WTC11 (cell line): ENCODE measurements at regions not wholly inside any gene's neighbourhood (a gene's known extent, or its start where the extent isn't known, plus 50 kb on each side); places are given as distances from the start of the nearest gene placed in this dataset.

Experiments used
- ATAC-seq: fragments of 200-7000 bp; cut with Tn5 transposase; 2 replicates; pipeline ENCODE4 v1.10.0; 2021; ENCODE audit warnings: mild to moderate bottlenecking, moderate library complexity
- CTCF ChIA-PET: fragments of 300-600 bp; sonication (Branson Sonifier 250); formaldehyde crosslinking; loops from one replicate; lab custom pipeline; 2021; ENCODE audit warnings: antibody characterized with exemption; lab: Charles Lee
- POLR2A ChIA-PET: fragments of 350-600 bp; sonication (Branson Sonifier 250); formaldehyde crosslinking; loops from one replicate; lab custom pipeline; 2021; ENCODE audit warnings: antibody characterized with exemption; lab: Charles Lee
- DNase-seq: peaks from one replicate; pipeline ENCODE4 v3.0.0; 2021; ENCODE audit warnings: low spot score
- H3K27ac Mint-ChIP-seq: 2 replicates; pipeline ENCODE4 v1.8.0; 2021; ENCODE audit warnings: mixed read lengths
- H3K27me3 Mint-ChIP-seq: 2 replicates; pipeline ENCODE4 v1.8.0; 2021; ENCODE audit warnings: low read depth, mild to moderate bottlenecking, moderate library complexity, mixed read lengths
- H3K36me3 Mint-ChIP-seq: 2 replicates; pipeline ENCODE4 v1.8.0; 2021; ENCODE audit warnings: mixed read lengths
- H3K4me1 Mint-ChIP-seq: 2 replicates; pipeline ENCODE4 v1.8.0; 2022; ENCODE audit warnings: mixed read lengths
- H3K4me3 Mint-ChIP-seq: 2 replicates; pipeline ENCODE4 v1.8.0; 2021; ENCODE audit warnings: mild to moderate bottlenecking, moderate library complexity, mixed read lengths
- H3K9me3 Mint-ChIP-seq: 2 replicates; pipeline ENCODE4 v1.8.0; 2021; ENCODE audit warnings: mixed read lengths
- CBFB ChIP-seq: sonication (generic); formaldehyde crosslinking; IDR thresholded peaks from 2 replicates; pipeline ENCODE4 v1.8.1; 2022; ENCODE audit warnings: mild to moderate bottlenecking, low read depth, missing genetic modification reagents
- ESRRA ChIP-seq: sonication (generic); formaldehyde crosslinking; IDR thresholded peaks from 2 replicates; pipeline ENCODE4 v1.8.1; 2022; ENCODE audit warnings: mild to moderate bottlenecking, missing genetic modification reagents, borderline replicate concordance
- FOXK1 ChIP-seq: sonication (generic); formaldehyde crosslinking; IDR thresholded peaks from 2 replicates; pipeline ENCODE4 v1.8.0; 2022; ENCODE audit warnings: mild to moderate bottlenecking, moderate library complexity, missing genetic modification reagents
- FOXP1 ChIP-seq: sonication (generic); formaldehyde crosslinking; IDR thresholded peaks from 2 replicates; pipeline ENCODE4 v1.8.0; 2022; ENCODE audit warnings: missing genetic modification reagents, mild to moderate bottlenecking, moderate library complexity, borderline replicate concordance
- GRHL2 ChIP-seq: fragments of 250-450 bp; sonication (Bioruptor Pico); IDR thresholded peaks from 2 replicates; pipeline ENCODE4 v1.8.0; 2022; ENCODE audit warnings: mild to moderate bottlenecking, moderate library complexity; ENCODE audit not compliant: insufficient replicate concordance, severe bottlenecking
- HMGA2 ChIP-seq: fragments of 250-450 bp; sonication (Bioruptor Pico); IDR thresholded peaks from 2 replicates; pipeline ENCODE4 v1.4.0; 2021; ENCODE audit warnings: mild to moderate bottlenecking, moderate library complexity
- NFATC4 ChIP-seq: fragments of 250-450 bp; sonication (Bioruptor Pico); IDR thresholded peaks from 2 replicates; pipeline ENCODE4 v1.9.0; 2021; ENCODE audit warnings: mild to moderate bottlenecking
- NR2C2 ChIP-seq: sonication (generic); formaldehyde crosslinking; IDR thresholded peaks from 2 replicates; pipeline ENCODE4 v1.8.0; 2022; ENCODE audit warnings: mild to moderate bottlenecking, missing genetic modification reagents
- NR3C1 ChIP-seq: sonication (generic); formaldehyde crosslinking; conservative IDR thresholded peaks from 2 replicates; pipeline ENCODE4 v1.8.1; 2023; ENCODE audit warnings: low read depth, mild to moderate bottlenecking, missing genetic modification reagents
- TCF7 ChIP-seq: sonication (generic); formaldehyde crosslinking; IDR thresholded peaks from 2 replicates; pipeline ENCODE4 v1.8.0; 2022; ENCODE audit warnings: mild to moderate bottlenecking, low read depth, missing genetic modification reagents, moderate library complexity
- USF1 ChIP-seq: sonication (generic); formaldehyde crosslinking; IDR thresholded peaks from 2 replicates; pipeline ENCODE4 v1.8.0; 2022; ENCODE audit warnings: mild to moderate bottlenecking, missing genetic modification reagents
- ZBTB21 ChIP-seq: sonication (generic); formaldehyde crosslinking; IDR thresholded peaks from 2 replicates; pipeline ENCODE4 v1.8.1; 2023; ENCODE audit warnings: mild to moderate bottlenecking, missing genetic modification reagents, borderline replicate concordance
- ZNF138 ChIP-seq: sonication (generic); formaldehyde crosslinking; conservative IDR thresholded peaks from 2 replicates; pipeline ENCODE4 v1.8.1; 2022; ENCODE audit warnings: mild to moderate bottlenecking, moderate library complexity, missing genetic modification reagents
- ZNF219 ChIP-seq: sonication (generic); formaldehyde crosslinking; IDR thresholded peaks from 2 replicates; pipeline ENCODE4 v1.8.0; 2023; ENCODE audit warnings: missing genetic modification reagents, mild to moderate bottlenecking, borderline replicate concordance
- ZNF416 ChIP-seq: fragments of 250-450 bp; sonication (Bioruptor Pico); IDR thresholded peaks from 2 replicates; pipeline ENCODE4 v1.9.0; 2021; ENCODE audit warnings: mild to moderate bottlenecking, inconsistent platforms
- ZNF423 ChIP-seq: fragments of 250-450 bp; sonication (Bioruptor Pico); IDR thresholded peaks from 2 replicates; pipeline ENCODE4 v2.1.2; 2022; ENCODE audit warnings: mild to moderate bottlenecking, moderate library complexity
- ZNF512 ChIP-seq: sonication (generic); formaldehyde crosslinking; IDR thresholded peaks from 2 replicates; pipeline ENCODE4 v1.8.1; 2022; ENCODE audit warnings: missing genetic modification reagents, borderline replicate concordance
- TF ChIP-seq, protein P1 (sequence below): sonication (generic); formaldehyde crosslinking; IDR thresholded peaks from 2 replicates; pipeline ENCODE4 v1.8.1; 2023; ENCODE audit warnings: mild to moderate bottlenecking, moderate library complexity, missing genetic modification reagents
- TF ChIP-seq, protein P2 (sequence below): sonication (generic); formaldehyde crosslinking; IDR thresholded peaks from 2 replicates; pipeline ENCODE4 v1.8.1; 2022; ENCODE audit warnings: mild to moderate bottlenecking, moderate library complexity, missing genetic modification reagents
- TF ChIP-seq, protein P3 (sequence below): fragments of 250-450 bp; sonication (Bioruptor Pico); IDR thresholded peaks from 2 replicates; pipeline ENCODE4 v1.8.0; 2021; ENCODE audit warnings: mild to moderate bottlenecking
- TF ChIP-seq, protein P4 (sequence below): sonication (generic); formaldehyde crosslinking; IDR thresholded peaks from 2 replicates; pipeline ENCODE4 v1.8.1; 2023; ENCODE audit warnings: mild to moderate bottlenecking, missing genetic modification reagents, moderate library complexity

- DNase-seq (no peak), ATAC-seq (no peak)
- Mint-ChIP-seq H3K36me3 (no peaks in the 10 kb centered on the region), H3K9me3 (no peaks in the 10 kb centered on the region), H3K27me3 (no peaks in the 10 kb centered on the region; the same call in 1 of the 2 replicates), H3K4me3 (no peak overlapping the region), H3K4me1 (peaks cover 16% of the 10 kb centered on the region), H3K27ac (no peak overlapping the region)
- ChIA-PET CTCF (interaction anchor here (1.0 kb wide), 1 partner anchor 74 kb away, joined by 3 read pairs; no protein-coding TSS in a partner anchor), POLR2A (no interaction called here)
- TF ChIP-seq, protein P1, sequence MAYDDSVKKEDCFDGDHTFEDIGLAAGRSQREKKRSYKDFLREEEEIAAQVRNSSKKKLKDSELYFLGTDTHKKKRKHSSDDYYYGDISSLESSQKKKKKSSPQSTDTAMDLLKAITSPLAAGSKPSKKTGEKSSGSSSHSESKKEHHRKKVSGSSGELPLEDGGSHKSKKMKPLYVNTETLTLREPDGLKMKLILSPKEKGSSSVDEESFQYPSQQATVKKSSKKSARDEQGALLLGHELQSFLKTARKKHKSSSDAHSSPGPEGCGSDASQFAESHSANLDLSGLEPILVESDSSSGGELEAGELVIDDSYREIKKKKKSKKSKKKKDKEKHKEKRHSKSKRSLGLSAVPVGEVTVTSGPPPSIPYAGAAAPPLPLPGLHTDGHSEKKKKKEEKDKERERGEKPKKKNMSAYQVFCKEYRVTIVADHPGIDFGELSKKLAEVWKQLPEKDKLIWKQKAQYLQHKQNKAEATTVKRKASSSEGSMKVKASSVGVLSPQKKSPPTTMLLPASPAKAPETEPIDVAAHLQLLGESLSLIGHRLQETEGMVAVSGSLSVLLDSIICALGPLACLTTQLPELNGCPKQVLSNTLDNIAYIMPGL (CRISPR knock-in tag): no peak
These were observed 149.8 kb downstream of the CYP26B1 start for GRCh38 chr2:71997843-71998242.

DNA sequence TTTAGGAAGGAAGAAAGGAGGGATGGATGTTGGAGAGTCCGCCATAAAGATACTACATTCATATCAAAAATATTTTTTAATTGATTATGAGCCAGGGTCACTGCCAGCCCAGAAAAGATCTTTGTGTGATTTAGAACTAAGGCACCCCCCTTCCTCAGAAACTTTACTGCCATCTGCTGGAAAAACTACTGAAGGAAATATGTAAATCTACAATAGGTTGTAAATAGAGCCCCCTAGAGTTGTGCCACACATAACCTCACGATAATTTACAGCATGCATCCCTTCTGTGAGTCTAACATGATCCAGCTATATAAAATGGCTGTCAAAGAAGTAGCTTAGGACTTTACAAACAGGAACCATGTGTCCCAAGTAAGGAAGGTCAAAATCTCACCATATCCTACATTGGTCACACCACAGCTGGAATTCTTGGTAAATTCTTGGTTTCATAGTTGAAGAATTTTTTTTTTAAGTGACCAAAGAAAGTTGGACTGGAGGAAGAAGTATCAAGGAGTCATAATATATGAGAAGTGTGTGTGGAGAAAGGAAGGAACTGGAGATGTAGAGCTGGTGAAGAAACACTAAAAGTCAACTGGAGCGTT lies 152.5 kb downstream of the CYP26B1 start:
- ATAC-seq: peak; percentile 60
- H3K9me3 Mint-ChIP-seq: no peaks in the 10 kb centered on the region
- no peaks in the 10 kb centered on the region for H3K36me3 Mint-ChIP-seq
- H3K4me1 Mint-ChIP-seq: peaks cover 19% of the 10 kb centered on the region
- no peak for DNase-seq
- no peaks in the 10 kb centered on the region; the same call in 1 of the 2 replicates for H3K27me3 Mint-ChIP-seq
- ChIA-PET POLR2A (no interaction called here), CTCF (interaction anchor here (0.6 to 4.2 kb wide), 6 partner anchors 11 to 193 kb away, joined by 3 to 21 read pairs (median 6); no protein-coding TSS in a partner anchor)
- no peak overlapping the region for H3K27ac Mint-ChIP-seq
- no peak overlapping the region for H3K4me3 Mint-ChIP-seq
- TF ChIP-seq FOXK1 (CRISPR knock-in tag) (no peak), NR3C1 (no peak), TCF7 (CRISPR knock-in tag) (no peak), USF1 (CRISPR knock-in tag) (no peak), ZNF138 (CRISPR knock-in tag) (no peak), ZNF219 (CRISPR knock-in tag) (no peak), ZBTB21 (no peak), HMGA2 (CRISPR knock-in tag) (no peak), CBFB (CRISPR knock-in tag) (no peak), NR2C2 (CRISPR knock-in tag) (no peak), ZNF512 (CRISPR knock-in tag) (no peak), NFATC4 (CRISPR knock-in tag) (no peak), GRHL2 (CRISPR knock-in tag) (no peak)
- TF ChIP-seq, protein P2, sequence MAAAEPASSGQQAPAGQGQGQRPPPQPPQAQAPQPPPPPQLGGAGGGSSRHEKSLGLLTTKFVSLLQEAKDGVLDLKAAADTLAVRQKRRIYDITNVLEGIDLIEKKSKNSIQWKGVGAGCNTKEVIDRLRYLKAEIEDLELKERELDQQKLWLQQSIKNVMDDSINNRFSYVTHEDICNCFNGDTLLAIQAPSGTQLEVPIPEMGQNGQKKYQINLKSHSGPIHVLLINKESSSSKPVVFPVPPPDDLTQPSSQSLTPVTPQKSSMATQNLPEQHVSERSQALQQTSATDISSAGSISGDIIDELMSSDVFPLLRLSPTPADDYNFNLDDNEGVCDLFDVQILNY: no peak

GRCh38 chr2:71992036-71992435 lies 155.6 kb downstream of the CYP26B1 start:
- Mint-ChIP-seq H3K27ac (no peak overlapping the region), H3K36me3 (no peaks in the 10 kb centered on the region), H3K9me3 (no peaks in the 10 kb centered on the region), H3K4me1 (peaks cover 22% of the 10 kb centered on the region), H3K27me3 (no peaks in the 10 kb centered on the region; the same call in 1 of the 2 replicates), H3K4me3 (no peak overlapping the region)
- ATAC-seq: no peak
- ChIA-PET CTCF (interaction anchor here (1.0 to 4.2 kb wide), 2 partner anchors 68 to 158 kb away, joined by 3 to 21 read pairs; no protein-coding TSS in a partner anchor), POLR2A (no interaction called here)
- no peak for DNase-seq
- TF ChIP-seq, protein P3, sequence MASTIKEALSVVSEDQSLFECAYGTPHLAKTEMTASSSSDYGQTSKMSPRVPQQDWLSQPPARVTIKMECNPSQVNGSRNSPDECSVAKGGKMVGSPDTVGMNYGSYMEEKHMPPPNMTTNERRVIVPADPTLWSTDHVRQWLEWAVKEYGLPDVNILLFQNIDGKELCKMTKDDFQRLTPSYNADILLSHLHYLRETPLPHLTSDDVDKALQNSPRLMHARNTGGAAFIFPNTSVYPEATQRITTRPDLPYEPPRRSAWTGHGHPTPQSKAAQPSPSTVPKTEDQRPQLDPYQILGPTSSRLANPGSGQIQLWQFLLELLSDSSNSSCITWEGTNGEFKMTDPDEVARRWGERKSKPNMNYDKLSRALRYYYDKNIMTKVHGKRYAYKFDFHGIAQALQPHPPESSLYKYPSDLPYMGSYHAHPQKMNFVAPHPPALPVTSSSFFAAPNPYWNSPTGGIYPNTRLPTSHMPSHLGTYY (CRISPR knock-in tag): no peak
- TF ChIP-seq FOXP1 (CRISPR knock-in tag) (no peak), ZNF416 (no peak), CBFB (CRISPR knock-in tag) (no peak), ZNF423 (no peak), ESRRA (no peak)
- TF ChIP-seq, protein P4, sequence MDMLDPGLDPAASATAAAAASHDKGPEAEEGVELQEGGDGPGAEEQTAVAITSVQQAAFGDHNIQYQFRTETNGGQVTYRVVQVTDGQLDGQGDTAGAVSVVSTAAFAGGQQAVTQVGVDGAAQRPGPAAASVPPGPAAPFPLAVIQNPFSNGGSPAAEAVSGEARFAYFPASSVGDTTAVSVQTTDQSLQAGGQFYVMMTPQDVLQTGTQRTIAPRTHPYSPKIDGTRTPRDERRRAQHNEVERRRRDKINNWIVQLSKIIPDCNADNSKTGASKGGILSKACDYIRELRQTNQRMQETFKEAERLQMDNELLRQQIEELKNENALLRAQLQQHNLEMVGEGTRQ: no peak
